Stomach (tissue), 8 donors: ENCODE measurements at regions not wholly inside any gene's neighbourhood (a gene's known extent, or its start where the extent isn't known, plus 50 kb on each side); places are given as distances from the start of the nearest gene placed in this dataset.

Source experiments
- DNase-seq, 2 donors: peaks; one replicate each; pipeline versions ENCODE4 v3.0.0 to v3.0.0-alpha.2; 2013 to 2019
- H3K27ac ChIP-seq, 5 donors: fragments of 200-600 bp in 4 of 5; sonication (generic) in 4 of 5; one replicate each; pipeline ENCODE4 v1.5.1; 2013 to 2019; ENCODE audit warnings: mild to moderate bottlenecking in 1 of 5, moderate library complexity in 1 of 5
- H3K27me3 ChIP-seq, 3 donors: fragments of 200-600 bp; sonication (generic); one replicate each; pipeline ENCODE4 v1.5.1; 2017 to 2019; ENCODE audit warnings: mixed run types in 1 of 3
- H3K36me3 ChIP-seq, 4 donors: fragments of 200-600 bp; sonication (generic); 1 replicate in 3 of 4; 2 replicates in 1 of 4; pipeline ENCODE4 v1.5.1; 2016 to 2019
- H3K4me1 ChIP-seq, 4 donors: fragments of 200-600 bp; sonication (generic); one replicate each; pipeline ENCODE4 v1.5.1; 2016 to 2019
- H3K4me3 ChIP-seq, 4 donors: fragments of 200-600 bp; sonication (generic) in 3 of 4; one replicate each; pipeline ENCODE4 v1.5.1; 2016 to 2019; ENCODE audit warnings: mild to moderate bottlenecking in 1 of 4
- H3K9me3 ChIP-seq, 4 donors: fragments of 200-600 bp; sonication (generic); one replicate each; pipeline ENCODE4 v1.5.1; 2016 to 2019
- EP300 ChIP-seq: sonication (generic); formaldehyde crosslinking; IDR thresholded peaks from one replicate; pipeline ENCODE4 v1.6.1; 2017; ENCODE audit warnings: antibody characterized with exemption
- POLR2A ChIP-seq, 4 donors: fragments of 450-650 bp; IDR thresholded peaks; one replicate each; pipeline ENCODE4 v1.6.1; 2016; ENCODE audit warnings: antibody characterized with exemption in 4 of 4, control low read depth in 2 of 4, mild to moderate bottlenecking in 1 of 4, moderate library complexity in 1 of 4
- POLR2AphosphoS5 ChIP-seq, 3 donors: sonication (generic); formaldehyde crosslinking; IDR thresholded peaks; one replicate each; pipeline ENCODE4 v1.6.1; 2016; ENCODE audit warnings: antibody characterized with exemption in 3 of 3
- WGBS, 5 donors: extraction: QIAGEN DNeasy Blood & Tissue Kit in 3 of 5; methylation state at CpG; one replicate each; pipeline versions ENCODE4 v1.1.5 to v1.1.7; 2013 to 2018; 5-methylcytosine and 5-hydroxymethylcytosine counted together
- intact Hi-C: fragments of 100-400 bp; cut with DNase I; formaldehyde crosslinking; loops from one replicate; pipeline ENCODE4 v1.15.1; 2023; ENCODE audit warnings: low total_unique reads
- TF ChIP-seq, protein P1 (sequence below), 7 experiments: fragments of 450-650 bp in 4 of 7; fragments of 200-600 bp in 3 of 7; sonication (generic) in 3 of 7; IDR thresholded peaks; one replicate each; pipeline ENCODE4 v1.5.1; 2016 to 2019; ENCODE audit warnings: antibody characterized with exemption in 7 of 7, control low read depth in 2 of 7, mild to moderate bottlenecking in 1 of 7
- donor health status: healthy with polysubstance abuse.
- donor health status: Bipolar disorder and iron deficiency.
- donor health status: healthy.

DNA sequence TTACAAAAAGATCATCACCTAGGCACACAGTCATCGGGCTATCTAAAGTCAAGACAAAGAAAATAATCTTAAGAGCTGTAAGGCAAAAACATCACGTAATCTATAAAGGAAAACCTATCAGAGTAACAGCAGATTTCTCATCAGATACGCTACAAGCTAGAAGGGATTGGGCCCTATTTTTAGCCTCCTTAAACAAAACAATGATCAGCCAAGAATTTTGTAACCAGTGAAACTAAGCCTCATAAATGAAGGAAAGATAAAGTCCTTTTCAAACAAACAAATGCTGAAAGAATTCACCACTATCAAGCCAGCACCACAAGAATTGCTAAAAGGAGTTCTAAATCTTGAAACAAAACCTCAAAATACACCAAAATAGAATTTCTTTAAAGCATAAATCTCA, 191.6 kb upstream of the BMP4 start:
- WGBS, 5 donors = 81 to 93% (median 89%) methylated on average over 3 of the region's 3 CpGs
- Histone ChIP-seq H3K4me3 (no peak overlapping the region), H3K4me1 (no peaks in the 10 kb centered on the region), H3K9me3 (peaks cover 0 to 21% (median 8%) of the 10 kb centered on the region in 4 donors), H3K27me3 (no peaks in the 10 kb centered on the region), H3K36me3 (no peaks in the 10 kb centered on the region), H3K27ac (no peak overlapping the region)
- no peak for DNase-seq
- TF ChIP-seq POLR2A (IDR thresholded peaks at IDR 0.05) (no peak), POLR2AphosphoS5 (IDR thresholded peaks at IDR 0.05) (no peak), EP300 (no peak)
- TF ChIP-seq, protein P1, sequence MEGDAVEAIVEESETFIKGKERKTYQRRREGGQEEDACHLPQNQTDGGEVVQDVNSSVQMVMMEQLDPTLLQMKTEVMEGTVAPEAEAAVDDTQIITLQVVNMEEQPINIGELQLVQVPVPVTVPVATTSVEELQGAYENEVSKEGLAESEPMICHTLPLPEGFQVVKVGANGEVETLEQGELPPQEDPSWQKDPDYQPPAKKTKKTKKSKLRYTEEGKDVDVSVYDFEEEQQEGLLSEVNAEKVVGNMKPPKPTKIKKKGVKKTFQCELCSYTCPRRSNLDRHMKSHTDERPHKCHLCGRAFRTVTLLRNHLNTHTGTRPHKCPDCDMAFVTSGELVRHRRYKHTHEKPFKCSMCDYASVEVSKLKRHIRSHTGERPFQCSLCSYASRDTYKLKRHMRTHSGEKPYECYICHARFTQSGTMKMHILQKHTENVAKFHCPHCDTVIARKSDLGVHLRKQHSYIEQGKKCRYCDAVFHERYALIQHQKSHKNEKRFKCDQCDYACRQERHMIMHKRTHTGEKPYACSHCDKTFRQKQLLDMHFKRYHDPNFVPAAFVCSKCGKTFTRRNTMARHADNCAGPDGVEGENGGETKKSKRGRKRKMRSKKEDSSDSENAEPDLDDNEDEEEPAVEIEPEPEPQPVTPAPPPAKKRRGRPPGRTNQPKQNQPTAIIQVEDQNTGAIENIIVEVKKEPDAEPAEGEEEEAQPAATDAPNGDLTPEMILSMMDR (IDR thresholded peaks at IDR 0.05) = no peak
- intact Hi-C loops = no loop called here

DNA sequence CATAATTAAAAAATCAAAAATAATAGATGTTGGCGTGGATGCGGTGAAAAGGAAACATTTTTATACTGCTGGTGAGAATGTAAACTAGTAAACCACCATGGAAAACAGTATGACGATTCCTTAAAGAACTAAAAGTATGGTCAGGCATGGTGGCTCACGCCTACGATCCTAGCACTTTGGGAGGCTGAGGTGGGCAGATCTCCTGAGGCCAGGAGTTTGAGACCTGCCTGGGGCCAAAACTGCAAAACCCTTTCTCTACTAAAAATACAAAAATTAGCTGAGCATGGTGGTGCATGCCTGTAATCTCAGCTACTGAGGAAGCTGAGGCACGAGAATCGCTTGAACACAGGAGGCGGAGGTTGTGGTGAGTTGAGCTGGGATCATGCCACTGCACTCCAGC, 195.7 kb upstream of the BMP4 start:
- WGBS, 5 donors = 93 to 99% (median 98%) methylated on average over 8 of the region's 8 CpGs
- intact Hi-C loops = no loop called here
- DNase-seq = no peak
- H3K27ac ChIP-seq = no peak overlapping the region
- H3K9me3 ChIP-seq = peaks cover 0 to 19% (median 6%) of the 10 kb centered on the region in 4 donors
- TF ChIP-seq, protein P1 (IDR thresholded peaks at IDR 0.05) = no peak
- TF ChIP-seq EP300 (no peak), POLR2AphosphoS5 (IDR thresholded peaks at IDR 0.05) (no peak), POLR2A (IDR thresholded peaks at IDR 0.05) (no peak)
- H3K4me3 ChIP-seq = no peak overlapping the region
- no peaks in the 10 kb centered on the region for H3K4me1 ChIP-seq
- no peaks in the 10 kb centered on the region for H3K36me3 ChIP-seq
- H3K27me3 ChIP-seq = no peaks in the 10 kb centered on the region

DNA sequence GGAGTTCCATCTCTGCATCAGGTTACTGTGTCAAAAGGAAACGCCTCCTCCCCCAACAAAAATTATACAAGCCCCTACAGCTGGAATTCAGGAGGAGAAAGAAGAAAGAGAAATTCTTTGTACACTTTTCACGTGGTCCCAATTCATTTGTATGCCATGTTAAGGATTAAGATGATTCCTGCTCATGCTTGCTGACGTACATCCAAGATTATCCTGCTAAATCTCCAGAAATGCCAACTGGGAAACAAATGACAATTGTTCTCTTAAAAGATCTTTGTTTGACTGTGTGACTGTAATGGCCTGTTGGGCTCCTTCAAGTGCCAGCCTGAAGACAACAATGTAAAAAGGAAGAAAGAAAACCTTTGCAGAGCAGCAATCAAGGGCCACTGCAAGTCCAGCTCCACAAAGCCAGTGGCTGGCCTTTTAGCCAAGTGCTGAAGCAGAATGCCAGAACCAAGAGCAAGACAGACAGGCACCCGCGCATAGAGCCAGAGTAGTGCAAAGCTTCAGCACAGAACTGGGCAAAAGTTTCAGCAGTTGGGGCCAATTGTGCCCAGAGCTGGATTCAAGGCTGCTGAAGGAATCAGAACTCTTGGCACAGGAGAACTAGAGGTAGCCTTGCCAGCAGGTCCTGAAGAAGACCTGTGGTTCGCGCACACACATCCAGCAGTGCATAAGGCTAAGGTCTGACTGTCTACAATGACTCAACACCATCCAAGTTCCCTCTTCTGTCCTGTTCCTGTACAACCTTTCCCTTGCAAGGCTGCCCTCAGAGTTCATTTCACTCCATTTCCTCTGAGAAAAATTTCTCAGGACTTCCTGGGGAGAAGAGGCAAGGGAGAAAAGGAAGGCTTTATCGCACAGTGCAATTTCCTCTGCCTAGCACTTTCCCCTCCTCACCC, 209.7 kb upstream of the BMP4 start:
- Histone ChIP-seq H3K4me3 (no peak overlapping the region), H3K4me1 (peaks cover 0 to 8% (median 0%) of the 10 kb centered on the region in 4 donors), H3K27ac (no peak overlapping the region), H3K27me3 (no peaks in the 10 kb centered on the region), H3K36me3 (no peaks in the 10 kb centered on the region), H3K9me3 (no peaks in the 10 kb centered on the region)
- DNase-seq = no peak
- WGBS, 5 donors = 77 to 88% (median 83%) methylated on average over 8 of the region's 8 CpGs
- TF ChIP-seq EP300 (no peak), POLR2A (IDR thresholded peaks at IDR 0.05) (no peak), POLR2AphosphoS5 (IDR thresholded peaks at IDR 0.05) (no peak)
- TF ChIP-seq, protein P1 (IDR thresholded peaks at IDR 0.05) = no peak
- intact Hi-C loops = no loop called here

DNA sequence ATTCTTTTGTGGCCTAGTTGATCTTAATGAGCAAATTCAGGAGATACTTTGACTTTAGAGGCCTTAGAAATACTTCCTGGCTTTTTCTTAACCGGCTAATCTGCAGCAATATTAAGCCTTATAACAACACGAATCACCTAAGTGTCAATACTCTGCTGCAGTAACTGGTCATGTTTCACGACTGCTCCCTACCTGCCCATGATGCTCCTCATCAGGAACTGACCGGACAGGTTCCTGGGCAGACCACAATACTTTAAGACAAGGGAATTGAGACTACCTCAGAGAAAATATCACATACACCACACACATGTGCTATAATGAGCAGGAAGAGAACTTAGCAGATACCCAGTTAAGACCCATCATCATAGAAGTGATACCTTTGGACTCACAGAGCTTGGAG, 211.9 kb upstream of the BMP4 start:
- 70 to 77% (median 71%) methylated on average over 4 of the region's 4 CpGs for WGBS, 5 donors
- intact Hi-C loops = no loop called here

More for the DNA sequence above, 211.9 kb upstream of the BMP4 start:
- TF ChIP-seq POLR2A (IDR thresholded peaks at IDR 0.05) (no peak), EP300 (no peak), POLR2AphosphoS5 (IDR thresholded peaks at IDR 0.05) (no peak)
- TF ChIP-seq, protein P1 (IDR thresholded peaks at IDR 0.05) = no peak
- Histone ChIP-seq H3K27me3 (no peaks in the 10 kb centered on the region), H3K4me3 (no peak overlapping the region), H3K9me3 (no peaks in the 10 kb centered on the region), H3K27ac (no peak overlapping the region), H3K4me1 (peaks cover 0 to 22% (median 6%) of the 10 kb centered on the region in 4 donors), H3K36me3 (no peaks in the 10 kb centered on the region)
- DNase-seq = no peak
